T47D (cell line): ENCODE measurements at regions not wholly inside any gene's neighbourhood (a gene's known extent, or its start where the extent isn't known, plus 50 kb on each side); places are given as distances from the start of the nearest gene placed in this dataset.
"Not testable (repeated sequence)": the region's sequence is repeated elsewhere in the genome, so short reads cannot be mapped to it uniquely, and the experiment has no call there.

Source experiments
- DNase-seq, 2 experiments: peaks; one replicate each; pipeline versions ENCODE4 v3.0.0 to v3.0.0-alpha.2; 2011 to 2012; ENCODE audit warnings: low read depth in 1 of 2, low spot score in 1 of 2
- JUND ChIP-seq: IDR thresholded peaks from 2 replicates; pipeline ENCODE4 v1.6.1; 2012; ENCODE audit warnings: low read depth
- in situ Hi-C: cut with HindIII; loops from 2 replicates; pipeline ENCODE4 v1.10.0; 2016; ENCODE audit warnings: low sequenced_read_pairs, low pct_unique_long_range_greater_than_20kb

DNA sequence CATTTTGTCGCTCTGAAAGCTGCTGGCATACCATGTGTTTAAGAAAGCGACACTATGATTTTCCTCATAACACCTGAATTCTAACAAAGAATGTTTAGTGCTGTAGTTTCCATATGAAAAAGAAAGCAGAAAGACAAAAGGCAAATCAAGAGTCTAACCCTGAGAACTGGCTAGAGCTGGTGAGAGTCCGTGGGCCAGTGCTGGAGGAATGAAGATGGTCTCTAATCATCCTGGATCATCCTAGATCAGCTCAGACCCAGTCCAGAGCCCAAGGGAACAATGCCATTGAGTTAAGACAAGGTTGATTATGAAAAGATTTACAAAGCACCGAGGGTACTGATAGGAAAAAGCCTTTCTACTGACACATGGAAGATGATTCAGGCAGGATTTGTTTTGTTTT lies 73.0 kb upstream of the MYLIP start:
- no peak for DNase-seq
- no peak for TF ChIP-seq JUND
- in situ Hi-C loops = no loop called here

DNA sequence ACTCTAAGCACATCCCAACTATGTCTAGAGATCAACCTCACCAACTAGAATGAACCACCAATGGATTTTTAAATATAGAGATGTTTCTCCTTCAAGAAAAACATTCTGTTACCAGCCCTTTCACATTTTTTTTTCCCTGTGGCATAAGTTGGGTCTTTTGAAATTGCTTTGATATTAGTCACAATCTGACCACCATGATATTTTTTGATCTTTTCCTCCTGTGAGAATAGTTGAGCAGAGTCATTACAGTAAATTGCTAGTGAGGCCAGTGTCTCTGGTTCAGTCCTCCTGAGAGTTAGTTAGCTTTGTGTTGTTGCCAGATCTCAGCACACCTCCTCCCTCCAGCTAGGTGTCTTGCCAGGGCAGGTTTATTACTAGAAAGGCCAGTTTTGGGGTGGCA lies 79.7 kb upstream of the MYLIP start:
- in situ Hi-C loops = no loop called here
- DNase-seq = peak in 1 of 2 experiments; percentile 35
- TF ChIP-seq JUND = no peak

- DNase-seq = no peak
- no peak for TF ChIP-seq JUND
- in situ Hi-C loops = no loop called here
These were observed 80.7 kb upstream of the MYLIP start for GRCh38 chr6:16048221-16048620.

- in situ Hi-C loops = no loop called here
- no peak for DNase-seq
- no peak for TF ChIP-seq JUND
These were observed 81.4 kb upstream of the MYLIP start for GRCh38 chr6:16047435-16047990.

DNA sequence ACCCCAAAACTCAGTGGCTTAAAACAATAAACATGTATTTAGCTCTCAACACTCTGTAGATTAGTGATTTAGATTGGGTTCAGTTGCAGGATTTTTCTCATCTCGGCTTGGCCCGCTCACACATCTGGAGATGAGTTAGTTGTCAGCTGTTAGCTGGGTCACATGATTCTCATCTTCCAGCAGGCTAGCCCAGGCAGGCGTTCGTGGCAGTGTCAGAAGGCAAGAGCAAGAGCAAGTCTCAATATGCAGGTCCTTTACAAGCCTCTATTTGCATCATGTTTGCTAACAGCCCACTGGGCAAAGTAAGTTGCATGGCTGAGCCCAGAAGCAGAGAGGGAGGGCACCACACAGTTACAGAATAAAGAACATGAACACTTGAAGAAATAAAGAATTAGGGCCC lies 83.6 kb upstream of the MYLIP start:
- DNase-seq = no peak
- no peak for TF ChIP-seq JUND
- in situ Hi-C loops = no loop called here

GRCh38 chr6:16044211-16044643 lies 84.7 kb upstream of the MYLIP start:
- in situ Hi-C loops = no loop called here
- TF ChIP-seq JUND = no peak
- no peak for DNase-seq

DNA sequence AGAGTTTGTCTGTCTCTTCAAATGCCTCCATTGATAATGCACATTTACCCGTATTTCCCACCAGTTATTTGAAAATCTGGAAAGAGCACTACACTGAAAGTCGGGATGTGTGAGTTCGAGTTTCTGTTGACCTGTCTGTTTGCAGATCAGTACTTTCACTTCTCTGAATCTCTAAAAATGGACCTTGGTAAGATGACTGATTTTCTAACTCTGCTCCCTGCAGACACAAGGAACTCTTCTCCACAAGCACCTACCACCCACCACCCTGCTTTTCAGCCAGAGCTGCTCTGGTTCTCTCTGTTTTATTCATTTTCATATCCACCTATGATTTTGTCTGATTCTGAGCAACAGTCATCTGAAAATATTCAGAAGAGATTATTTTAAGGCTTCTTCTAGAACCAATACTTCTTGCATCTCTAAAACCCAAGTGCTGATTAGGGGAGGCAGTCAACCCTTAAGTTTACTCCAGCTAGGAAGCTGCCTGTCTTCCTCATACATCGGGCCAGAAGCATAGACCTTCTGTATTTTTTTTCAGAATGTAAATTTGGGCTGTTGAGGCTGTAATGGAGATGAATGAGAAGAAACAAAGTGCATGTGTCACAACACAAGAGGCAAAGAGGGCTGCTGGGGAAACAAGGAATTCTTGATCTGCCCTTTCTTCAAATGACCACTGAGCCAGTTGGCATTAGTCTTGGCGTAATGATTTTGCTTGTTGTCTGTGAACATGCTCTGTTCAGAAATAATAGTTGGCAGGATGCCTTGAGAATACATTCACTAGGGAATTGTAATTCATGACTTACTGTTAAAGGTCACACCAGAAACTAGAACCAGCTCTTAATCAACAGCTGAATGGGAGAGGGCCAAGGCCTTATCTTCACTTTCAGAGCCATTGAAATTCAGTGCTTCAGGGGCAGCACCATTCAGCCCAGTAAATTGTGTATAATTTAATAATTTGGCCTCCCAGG lies 85.4 kb upstream of the MYLIP start:
- in situ Hi-C loops = no loop called here
- no peak for DNase-seq
- TF ChIP-seq JUND = no peak

DNA sequence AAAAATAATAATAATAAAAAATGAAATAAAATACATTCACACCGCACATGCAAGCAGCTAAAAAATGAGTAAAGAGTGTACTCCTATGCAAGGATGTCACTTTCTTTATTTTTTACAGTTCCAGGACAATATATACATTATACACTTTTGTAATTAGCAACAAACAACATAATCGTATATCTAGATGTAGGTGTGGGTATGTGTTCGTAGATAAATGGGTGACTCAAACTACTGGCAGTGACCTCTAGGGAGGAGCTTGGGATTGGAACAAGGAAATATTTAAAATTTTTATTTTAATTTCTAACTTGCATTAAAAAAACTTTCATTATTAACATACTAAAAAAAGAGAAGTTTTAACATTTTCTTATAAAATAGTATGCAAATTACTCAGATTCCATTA lies 86.1 kb upstream of the MYLIP start:
- DNase-seq = no peak
- in situ Hi-C loops = no loop called here
- TF ChIP-seq JUND = no peak

DNA sequence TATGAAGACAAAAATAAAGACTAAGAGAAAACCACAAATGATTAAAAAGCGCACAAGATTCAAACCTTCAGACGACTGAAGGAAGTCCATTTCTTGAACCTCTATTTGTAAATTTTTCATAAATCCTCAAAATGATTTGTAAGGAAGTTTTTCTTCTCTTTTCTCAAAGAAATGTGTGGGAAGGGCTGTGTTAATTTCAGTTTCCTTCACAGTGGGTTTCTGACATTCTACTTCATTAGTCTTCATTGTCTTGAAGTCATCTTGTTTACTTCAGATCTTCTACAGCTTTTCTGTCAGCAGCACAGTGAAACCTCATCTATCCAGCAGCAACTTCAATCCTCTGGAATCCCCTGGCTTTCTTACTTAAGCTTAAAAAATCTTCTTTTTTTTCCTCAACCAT lies 87.6 kb upstream of the MYLIP start:
- no peak for TF ChIP-seq JUND
- in situ Hi-C loops = no loop called here

GRCh38 chr6:16040628-16040974 lies 88.3 kb upstream of the MYLIP start:
- no peak for DNase-seq
- in situ Hi-C loops = no loop called here
- TF ChIP-seq JUND = no peak

More for the DNA sequence above, 87.6 kb upstream of the MYLIP start:
- no peak for DNase-seq

GRCh38 chr6:16039892-16040627 lies 88.8 kb upstream of the MYLIP start:
- DNase-seq, in situ Hi-C loops: not testable (repeated sequence)

- no peak for DNase-seq
- in situ Hi-C loops = no loop called here
- TF ChIP-seq JUND = no peak
These were observed 89.9 kb upstream of the MYLIP start for GRCh38 chr6:16038938-16039337.
